ENCODE measurements at regions not wholly inside any gene's neighbourhood (a gene's known extent, or its start where the extent isn't known, plus 50 kb on each side); places are given as distances from the start of the nearest gene placed in this dataset.

- H3K27ac ChIP-seq (ENCODE audit: low read length): no peak overlapping the region
- no peak overlapping the region for H3K9ac ChIP-seq (ENCODE audit: low read depth, low read length)
- DNase-seq: no peak
- no peak for TF ChIP-seq EZH2 (IDR thresholded peaks at IDR 0.05; ENCODE audit: borderline replicate concordance, low read depth, low read length, severe bottlenecking)
- TF ChIP-seq CTCF (IDR thresholded peaks at IDR 0.05; ENCODE audit: borderline replicate concordance, extremely low read depth, low read length, poor library complexity, severe bottlenecking): no peak
- no peak overlapping the region for H2AFZ ChIP-seq (ENCODE audit: low read depth, low read length)
- H3K4me2 ChIP-seq (ENCODE audit: insufficient read depth, low read length): no peak overlapping the region
- no peaks in the 10 kb centered on the region for H3K36me3 ChIP-seq (ENCODE audit: insufficient read depth, low read length)
- H3K27me3 ChIP-seq (ENCODE audit: insufficient read depth, low read length, poor library complexity): no peaks in the 10 kb centered on the region
- ATAC-seq (ENCODE audit: insufficient read depth, low read depth): no peak
- no peak overlapping the region for H3K4me3 ChIP-seq (ENCODE audit: low read depth in 1 of 2, low read length in 2 of 2)
- H3K4me1 ChIP-seq (ENCODE audit: insufficient read depth, low read length): peaks cover 16% of the 10 kb centered on the region
- no peaks in the 10 kb centered on the region for H3K9me3 ChIP-seq (ENCODE audit: insufficient read depth, low read length, severe bottlenecking)
- no peaks in the 10 kb centered on the region for H4K20me1 ChIP-seq (ENCODE audit: insufficient read depth, low read length)
- no peaks in the 10 kb centered on the region for H3K79me2 ChIP-seq (ENCODE audit: insufficient read depth, low read length)
Measured at GRCh38 chr21:28828021-28828420, 164.7 kb downstream of the LTN1 start.

- H3K4me1 ChIP-seq (ENCODE audit: insufficient read depth, low read length): peaks cover 10% of the 10 kb centered on the region
- no peak overlapping the region for H2AFZ ChIP-seq (ENCODE audit: low read depth, low read length)
- H3K4me3 ChIP-seq (ENCODE audit: low read depth in 1 of 2, low read length in 2 of 2): no peak overlapping the region
- no peaks in the 10 kb centered on the region for H3K9me3 ChIP-seq (ENCODE audit: insufficient read depth, low read length, severe bottlenecking)
- H3K27ac ChIP-seq (ENCODE audit: low read length): no peak overlapping the region
- no peaks in the 10 kb centered on the region for H3K27me3 ChIP-seq (ENCODE audit: insufficient read depth, low read length, poor library complexity)
- TF ChIP-seq CTCF (IDR thresholded peaks at IDR 0.05; ENCODE audit: borderline replicate concordance, extremely low read depth, low read length, poor library complexity, severe bottlenecking) (no peak), EZH2 (IDR thresholded peaks at IDR 0.05; ENCODE audit: borderline replicate concordance, low read depth, low read length, severe bottlenecking) (no peak)
- H3K4me2 ChIP-seq (ENCODE audit: insufficient read depth, low read length): no peak overlapping the region
- ATAC-seq (ENCODE audit: insufficient read depth, low read depth) (no peak), DNase-seq (no peak)
- no peak overlapping the region for H3K9ac ChIP-seq (ENCODE audit: low read depth, low read length)
- no peaks in the 10 kb centered on the region for H3K36me3 ChIP-seq (ENCODE audit: insufficient read depth, low read length)
- no peaks in the 10 kb centered on the region for H4K20me1 ChIP-seq (ENCODE audit: insufficient read depth, low read length)
- H3K79me2 ChIP-seq (ENCODE audit: insufficient read depth, low read length): no peaks in the 10 kb centered on the region
Measured at GRCh38 chr21:28827422-28827821, 165.3 kb downstream of the LTN1 start.

- H3K4me1 ChIP-seq (ENCODE audit: insufficient read depth, low read length): peaks cover 1% of the 10 kb centered on the region
- TF ChIP-seq EZH2 (IDR thresholded peaks at IDR 0.05; ENCODE audit: borderline replicate concordance, low read depth, low read length, severe bottlenecking): no peak
- no peak for TF ChIP-seq CTCF (IDR thresholded peaks at IDR 0.05; ENCODE audit: borderline replicate concordance, extremely low read depth, low read length, poor library complexity, severe bottlenecking)
- H3K9ac ChIP-seq (ENCODE audit: low read depth, low read length): no peak overlapping the region
- H3K79me2 ChIP-seq (ENCODE audit: insufficient read depth, low read length): no peaks in the 10 kb centered on the region
- no peaks in the 10 kb centered on the region for H3K36me3 ChIP-seq (ENCODE audit: insufficient read depth, low read length)
- DNase-seq (no peak), ATAC-seq (ENCODE audit: insufficient read depth, low read depth) (no peak)
- H3K27me3 ChIP-seq (ENCODE audit: insufficient read depth, low read length, poor library complexity): no peaks in the 10 kb centered on the region
- H3K27ac ChIP-seq (ENCODE audit: low read length): no peak overlapping the region
- no peak overlapping the region for H2AFZ ChIP-seq (ENCODE audit: low read depth, low read length)
- no peak overlapping the region for H3K4me3 ChIP-seq (ENCODE audit: low read depth in 1 of 2, low read length in 2 of 2)
- H4K20me1 ChIP-seq (ENCODE audit: insufficient read depth, low read length): no peaks in the 10 kb centered on the region
- H3K9me3 ChIP-seq (ENCODE audit: insufficient read depth, low read length, severe bottlenecking): no peaks in the 10 kb centered on the region
- H3K4me2 ChIP-seq (ENCODE audit: insufficient read depth, low read length): no peak overlapping the region
Measured at GRCh38 chr21:28826569-28826968, 166.1 kb downstream of the LTN1 start.

- H3K79me2 ChIP-seq (ENCODE audit: insufficient read depth, low read length): no peaks in the 10 kb centered on the region
- H3K4me3 ChIP-seq (ENCODE audit: low read depth in 1 of 2, low read length in 2 of 2): no peak overlapping the region
- no peak for ATAC-seq (ENCODE audit: insufficient read depth, low read depth)
- no peak for DNase-seq
- no peak overlapping the region for H3K27ac ChIP-seq (ENCODE audit: low read length)
- H3K4me2 ChIP-seq (ENCODE audit: insufficient read depth, low read length): no peak overlapping the region
- TF ChIP-seq CTCF (IDR thresholded peaks at IDR 0.05; ENCODE audit: borderline replicate concordance, extremely low read depth, low read length, poor library complexity, severe bottlenecking) (no peak), EZH2 (IDR thresholded peaks at IDR 0.05; ENCODE audit: borderline replicate concordance, low read depth, low read length, severe bottlenecking) (no peak)
- no peaks in the 10 kb centered on the region for H3K9me3 ChIP-seq (ENCODE audit: insufficient read depth, low read length, severe bottlenecking)
- no peaks in the 10 kb centered on the region for H3K27me3 ChIP-seq (ENCODE audit: insufficient read depth, low read length, poor library complexity)
- H3K36me3 ChIP-seq (ENCODE audit: insufficient read depth, low read length): no peaks in the 10 kb centered on the region
- no peak overlapping the region for H3K9ac ChIP-seq (ENCODE audit: low read depth, low read length)
- no peak overlapping the region for H2AFZ ChIP-seq (ENCODE audit: low read depth, low read length)
- no peaks in the 10 kb centered on the region for H4K20me1 ChIP-seq (ENCODE audit: insufficient read depth, low read length)
- no peaks in the 10 kb centered on the region for H3K4me1 ChIP-seq (ENCODE audit: insufficient read depth, low read length)
Measured at GRCh38 chr21:28826021-28826420, 166.7 kb downstream of the LTN1 start.
